IMR-90 (cell line): ENCODE measurements at regions not wholly inside any gene's neighbourhood (a gene's known extent, or its start where the extent isn't known, plus 50 kb on each side); places are given as distances from the start of the nearest gene placed in this dataset.

ENCODE experiments used
- ATAC-seq: fragments of 200-7000 bp; cut with Tn5 transposase; 2 replicates; pipeline ENCODE4 v1.9.1; 2020; ENCODE audit warnings: low read depth, mild to moderate bottlenecking, moderate library complexity
- BruUV-seq: library from RNA; stranded (reverse); fragments of 400-500 nt; replicated peaks from 2 replicates; lab custom pipeline; 2021; lab: Mats Ljungman, UMichigan
- CTCF ChIA-PET: fragments of 300-600 bp; formaldehyde crosslinking; extraction: SDS; loops from one replicate; lab custom pipeline; 2021; ENCODE audit warnings: antibody characterized with exemption; lab: Yijun Ruan, JAX
- POLR2A ChIA-PET: fragments of 300-600 bp; sonication (Branson Sonifier 250); formaldehyde crosslinking; loops from one replicate; lab custom pipeline; 2022; ENCODE audit warnings: antibody characterized with exemption; ENCODE audit not compliant: unreplicated experiment; lab: Charles Lee
- DNase-seq: peaks from one replicate; pipeline ENCODE4 v3.0.0; 2013
- H2AFZ ChIP-seq: replicated peaks from 2 replicates; pipeline ENCODE3; 2013; ENCODE audit warnings: low read length, mild to moderate bottlenecking; ENCODE audit not compliant: poor library complexity
- H2AK5ac ChIP-seq: 2 replicates; pipeline ENCODE4 v1.6.1; 2013; ENCODE audit warnings: low read depth, low read length, inconsistent platforms
- H2AK9ac ChIP-seq: replicated peaks from 2 replicates; pipeline ENCODE3; 2013; ENCODE audit warnings: mild to moderate bottlenecking, low read depth, low read length, moderate library complexity; ENCODE audit not compliant: poor library complexity
- H2BK120ac ChIP-seq: 2 replicates; pipeline ENCODE4 v1.6.1; 2013; ENCODE audit warnings: low read depth, low read length, inconsistent platforms
- H2BK15ac ChIP-seq: 3 replicates; pipeline ENCODE4 v1.6.1; 2013; ENCODE audit warnings: low read depth, low read length, inconsistent platforms
- H2BK20ac ChIP-seq: 2 replicates; pipeline ENCODE4 v1.6.1; 2013; ENCODE audit warnings: low read depth, mild to moderate bottlenecking, inconsistent platforms, low read length, moderate library complexity
- H2BK5ac ChIP-seq: 2 replicates; pipeline ENCODE4 v1.6.1; 2013; ENCODE audit warnings: mild to moderate bottlenecking, low read depth, low read length, inconsistent platforms; ENCODE audit not compliant: poor library complexity, severe bottlenecking
- H3K14ac ChIP-seq: replicated peaks from 2 replicates; pipeline ENCODE4 v1.6.1; 2013; ENCODE audit warnings: low read depth, low read length, inconsistent platforms
- H3K18ac ChIP-seq: 2 replicates; pipeline ENCODE4 v1.6.1; 2013; ENCODE audit warnings: low read depth, low read length, control low read depth
- H3K23ac ChIP-seq: 2 replicates; pipeline ENCODE4 v1.6.1; 2013; ENCODE audit warnings: low read depth, low read length, inconsistent platforms
- H3K27ac ChIP-seq: 2 replicates; pipeline ENCODE4 v1.5.1; 2013; ENCODE audit warnings: mild to moderate bottlenecking, control low read depth, low read length; ENCODE audit not compliant: insufficient read depth
- H3K27me3 ChIP-seq: 2 replicates; pipeline ENCODE4 v1.6.1; 2013; ENCODE audit warnings: low read length; ENCODE audit not compliant: control insufficient read depth, insufficient read depth
- H3K36me3 ChIP-seq: 2 replicates; pipeline ENCODE4 v1.6.1; 2013; ENCODE audit warnings: low read length, mixed read lengths; ENCODE audit not compliant: control insufficient read depth, insufficient read depth
- H3K4ac ChIP-seq: 2 replicates; pipeline ENCODE4 v1.6.1; 2013; ENCODE audit warnings: low read depth, low read length, inconsistent platforms
- H3K4me1 ChIP-seq: 2 replicates; pipeline ENCODE4 v1.6.1; 2013; ENCODE audit warnings: low read length, mixed read lengths; ENCODE audit not compliant: control insufficient read depth, insufficient read depth
- H3K4me2 ChIP-seq: 2 replicates; pipeline ENCODE4 v1.6.1; 2013; ENCODE audit warnings: low read depth, mild to moderate bottlenecking, control low read depth, low read length, moderate library complexity
- H3K4me3 ChIP-seq: 2 replicates; pipeline ENCODE4 v1.5.1; 2013; ENCODE audit warnings: low read depth, mild to moderate bottlenecking, control low read depth, low read length, moderate library complexity; ENCODE audit not compliant: insufficient read depth
- H3K56ac ChIP-seq: 2 replicates; pipeline ENCODE4 v1.6.1; 2013; ENCODE audit warnings: low read length, inconsistent platforms; ENCODE audit not compliant: insufficient read depth; ENCODE audit errors: extremely low read depth
- H3K79me1 ChIP-seq, 2 experiments: 2 replicates each; pipeline ENCODE4 v1.6.1; 2013; ENCODE audit warnings: low read length in 2 of 2, inconsistent platforms in 1 of 2, low read depth in 1 of 2
- H3K9ac ChIP-seq: 2 replicates; pipeline ENCODE4 v1.6.1; 2013; ENCODE audit warnings: low read depth, low read length, control low read depth
- H3K9me1 ChIP-seq: 2 replicates; pipeline ENCODE4 v1.6.1; 2013; ENCODE audit warnings: low read length, inconsistent platforms; ENCODE audit not compliant: insufficient read depth
- H3K9me3 ChIP-seq: 2 replicates; pipeline ENCODE4 v1.6.1; 2013; ENCODE audit warnings: low read length; ENCODE audit not compliant: control insufficient read depth, insufficient read depth
- H4K20me1 ChIP-seq: 2 replicates; pipeline ENCODE4 v1.6.1; 2013; ENCODE audit warnings: low read length, inconsistent platforms; ENCODE audit not compliant: insufficient read depth
- H4K5ac ChIP-seq: 2 replicates; pipeline ENCODE4 v1.6.1; 2013; ENCODE audit warnings: mild to moderate bottlenecking, low read depth, low read length, control low read depth
- H4K8ac ChIP-seq, 2 experiments: 2 replicates each; pipeline ENCODE4 v1.6.1; 2013; ENCODE audit warnings: low read depth in 2 of 2, low read length in 2 of 2, control low read depth in 1 of 2, inconsistent platforms in 1 of 2
- H4K91ac ChIP-seq: 2 replicates; pipeline ENCODE4 v1.6.1; 2013; ENCODE audit warnings: low read depth, low read length, inconsistent platforms; ENCODE audit not compliant: insufficient read depth
- NFE2L2 ChIP-seq: fragments of 150-350 bp; IDR thresholded peaks from 2 replicates; pipeline ENCODE4 v1.6.1; 2016; ENCODE audit warnings: low read depth, mild to moderate bottlenecking, low read length
- RCOR1 ChIP-seq: IDR thresholded peaks from 2 replicates; pipeline ENCODE4 v1.6.1; 2012; ENCODE audit warnings: mild to moderate bottlenecking, low read length, improper control_type of control experiment; ENCODE audit not compliant: insufficient replicate concordance
- SMC3 ChIP-seq: fragments of 150-350 bp; IDR thresholded peaks from 2 replicates; pipeline ENCODE4 v1.6.1; 2016; ENCODE audit warnings: low read depth, mild to moderate bottlenecking, antibody characterized with exemption, low read length, moderate library complexity
- WGBS, 2 experiments: methylation state at CpG; one replicate each; pipeline versions ENCODE4 v1.1.5 to v1.1.7; 2013; ENCODE audit warnings: missing lambda C conversion rate in 2 of 2; ENCODE audit not compliant: insufficient read length in 1 of 2; ENCODE audit errors: extremely low coverage in 2 of 2; 5-methylcytosine and 5-hydroxymethylcytosine counted together
- dilution Hi-C: fragments of 300-500 bp; cut with HindIII; formaldehyde crosslinking; loops from one replicate; pipeline ENCODE4 v1.14.3; 2018; ENCODE audit warnings: low sequenced_read_pairs; ENCODE audit not compliant: unreplicated experiment
- in situ Hi-C: fragments of 300-500 bp; cut with MboI; formaldehyde crosslinking; loops from 3 replicates; pipeline ENCODE4 v1.14.3; 2019; ENCODE audit warnings: low sequenced_read_pairs, inconsistent platforms, mixed read lengths
- intact Hi-C: fragments of 100-400 bp; cut with micrococcal nuclease; formaldehyde crosslinking; loops from 2 replicates; pipeline ENCODE4 v1.10.0; 2022
- TF ChIP-seq, protein P1 (sequence below): fragments of 150-350 bp; IDR thresholded peaks from 2 replicates; pipeline ENCODE4 v1.6.1; 2016; ENCODE audit warnings: low read depth, mild to moderate bottlenecking, low read length, moderate library complexity, borderline replicate concordance

DNA sequence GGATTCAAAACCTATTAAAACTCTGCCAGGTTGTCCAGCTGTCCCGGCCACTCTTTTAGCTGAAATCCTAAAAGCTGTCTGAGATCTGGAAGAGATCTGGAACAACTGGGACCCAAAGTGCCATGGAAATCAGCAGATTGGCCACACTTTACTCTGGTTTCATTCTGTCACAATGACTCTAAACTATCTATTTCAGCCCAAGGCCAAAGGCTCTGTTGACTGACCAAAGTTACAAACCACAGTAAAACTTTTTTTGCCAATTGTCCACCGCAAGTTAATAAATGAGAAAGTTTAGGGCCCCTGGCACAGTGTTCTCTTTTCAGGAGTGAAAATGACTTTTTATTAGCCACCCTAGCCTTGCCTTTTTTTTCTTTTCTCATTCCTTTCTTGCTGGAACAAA lies 113.4 kb upstream of the CPM start:
- Histone ChIP-seq H2BK15ac (no peak overlapping the region), H2BK120ac (no peak overlapping the region), H2BK20ac (no peak overlapping the region), H2AK5ac (no peak overlapping the region), H2AK9ac (no peak overlapping the region), H3K79me1 (no peaks in the 10 kb centered on the region), H3K23ac (no peak overlapping the region), H3K18ac (no peak overlapping the region), H3K14ac (no peak overlapping the region), H3K9ac (no peak overlapping the region), H3K27me3 (no peaks in the 10 kb centered on the region), H4K5ac (no peak overlapping the region), H4K8ac (no peak overlapping the region), H2BK5ac (no peak overlapping the region), H4K91ac (no peak overlapping the region), H3K4me2 (no peak overlapping the region), H3K9me3 (no peaks in the 10 kb centered on the region), H3K9me1 (no peaks in the 10 kb centered on the region), H3K4me1 (no peaks in the 10 kb centered on the region), H3K4ac (no peak overlapping the region), H2AFZ (no peak overlapping the region), H4K20me1 (no peaks in the 10 kb centered on the region), H3K56ac (no peak overlapping the region), H3K27ac (no peak overlapping the region), H3K36me3 (no peaks in the 10 kb centered on the region), H3K4me3 (no peak overlapping the region)
- ATAC-seq (no peak), DNase-seq (no peak)
- ChIA-PET CTCF (no interaction called here), POLR2A (no interaction called here)
- TF ChIP-seq, protein P1, sequence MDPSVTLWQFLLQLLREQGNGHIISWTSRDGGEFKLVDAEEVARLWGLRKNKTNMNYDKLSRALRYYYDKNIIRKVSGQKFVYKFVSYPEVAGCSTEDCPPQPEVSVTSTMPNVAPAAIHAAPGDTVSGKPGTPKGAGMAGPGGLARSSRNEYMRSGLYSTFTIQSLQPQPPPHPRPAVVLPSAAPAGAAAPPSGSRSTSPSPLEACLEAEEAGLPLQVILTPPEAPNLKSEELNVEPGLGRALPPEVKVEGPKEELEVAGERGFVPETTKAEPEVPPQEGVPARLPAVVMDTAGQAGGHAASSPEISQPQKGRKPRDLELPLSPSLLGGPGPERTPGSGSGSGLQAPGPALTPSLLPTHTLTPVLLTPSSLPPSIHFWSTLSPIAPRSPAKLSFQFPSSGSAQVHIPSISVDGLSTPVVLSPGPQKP = no peak
- TF ChIP-seq NFE2L2 (no peak), SMC3 (no peak), RCOR1 (no peak)
- WGBS, 2 experiments = no CpG with 5 or more reads among the region's 2 CpGs
- dilution Hi-C loops = no loop called here
- intact Hi-C loops = no loop called here
- no TSS peak for BruUV-seq
- in situ Hi-C loops = no loop called here
